ENCODE measurements at regions not wholly inside any gene's neighbourhood (a gene's known extent, or its start where the extent isn't known, plus 50 kb on each side); places are given as distances from the start of the nearest gene placed in this dataset.

DNA sequence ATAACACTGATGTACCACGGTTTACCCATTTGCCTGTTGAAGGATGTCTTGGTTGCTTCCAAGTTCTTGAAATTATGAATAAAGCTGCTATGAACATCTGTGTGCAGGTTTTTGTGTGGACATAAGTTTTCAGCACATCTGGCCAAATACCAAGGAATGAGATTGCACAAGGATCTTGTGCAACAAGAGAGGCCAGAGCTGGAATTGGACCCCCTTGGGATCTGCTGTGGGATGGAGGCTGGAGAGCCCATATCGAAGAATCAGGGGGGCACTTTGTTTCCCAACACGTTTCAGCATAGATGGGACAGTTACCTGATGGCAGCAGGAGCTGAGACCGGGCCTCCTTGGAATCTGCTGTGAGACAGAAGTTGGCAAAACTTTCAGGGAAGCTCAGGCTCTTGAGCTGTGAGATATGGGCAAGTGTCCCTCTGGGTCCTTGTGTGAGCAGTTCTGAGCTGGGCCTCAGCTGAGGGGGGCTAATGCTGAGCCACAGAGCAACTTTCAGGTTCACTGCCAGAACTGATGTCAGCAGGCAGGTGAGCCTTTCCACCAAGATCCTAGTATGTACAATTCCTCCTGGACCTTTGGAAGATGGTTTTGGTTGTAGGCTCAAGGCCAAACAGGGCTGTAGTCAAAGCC lies 115.2 kb upstream of the RAB18 start:
- TF ChIP-seq, protein P1, sequence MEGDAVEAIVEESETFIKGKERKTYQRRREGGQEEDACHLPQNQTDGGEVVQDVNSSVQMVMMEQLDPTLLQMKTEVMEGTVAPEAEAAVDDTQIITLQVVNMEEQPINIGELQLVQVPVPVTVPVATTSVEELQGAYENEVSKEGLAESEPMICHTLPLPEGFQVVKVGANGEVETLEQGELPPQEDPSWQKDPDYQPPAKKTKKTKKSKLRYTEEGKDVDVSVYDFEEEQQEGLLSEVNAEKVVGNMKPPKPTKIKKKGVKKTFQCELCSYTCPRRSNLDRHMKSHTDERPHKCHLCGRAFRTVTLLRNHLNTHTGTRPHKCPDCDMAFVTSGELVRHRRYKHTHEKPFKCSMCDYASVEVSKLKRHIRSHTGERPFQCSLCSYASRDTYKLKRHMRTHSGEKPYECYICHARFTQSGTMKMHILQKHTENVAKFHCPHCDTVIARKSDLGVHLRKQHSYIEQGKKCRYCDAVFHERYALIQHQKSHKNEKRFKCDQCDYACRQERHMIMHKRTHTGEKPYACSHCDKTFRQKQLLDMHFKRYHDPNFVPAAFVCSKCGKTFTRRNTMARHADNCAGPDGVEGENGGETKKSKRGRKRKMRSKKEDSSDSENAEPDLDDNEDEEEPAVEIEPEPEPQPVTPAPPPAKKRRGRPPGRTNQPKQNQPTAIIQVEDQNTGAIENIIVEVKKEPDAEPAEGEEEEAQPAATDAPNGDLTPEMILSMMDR (IDR thresholded peaks at IDR 0.05), result no peak
- TF ChIP-seq POLR2A (IDR thresholded peaks at IDR 0.05), result no peak

Data from esophagus squamous epithelium (tissue), 4 donors.